HepG2 (cell line): ENCODE measurements at regions not wholly inside any gene's neighbourhood (a gene's known extent, or its start where the extent isn't known, plus 50 kb on each side); places are given as distances from the start of the nearest gene placed in this dataset.

Experiments
- ATRX ChIP-seq: sonication (generic); formaldehyde crosslinking; IDR thresholded peaks from 2 replicates; pipeline ENCODE4 v1.4.0; 2020; ENCODE audit warnings: missing genetic modification reagents, borderline replicate concordance
- BATF2 ChIP-seq: sonication (generic); formaldehyde crosslinking; IDR thresholded peaks from 2 replicates; pipeline ENCODE4 v1.8.0; 2022; ENCODE audit warnings: mild to moderate bottlenecking, missing genetic modification reagents, moderate library complexity
- GFI1 ChIP-seq: sonication (generic); formaldehyde crosslinking; IDR thresholded peaks from 2 replicates; pipeline ENCODE4 v1.5.0; 2020; ENCODE audit warnings: missing genetic modification reagents, mild to moderate bottlenecking, borderline replicate concordance
- GLMP ChIP-seq: sonication (generic); formaldehyde crosslinking; IDR thresholded peaks from 2 replicates; pipeline ENCODE4 v1.9.0; 2021; ENCODE audit warnings: missing genetic modification reagents, mild to moderate bottlenecking, borderline replicate concordance
- ZHX2 ChIP-seq, 2 experiments: sonication (generic) in 1 of 2; formaldehyde crosslinking in 1 of 2; IDR thresholded peaks; 2 replicates each; pipeline versions ENCODE4 v1.6.1 to v1.9.0; 2014 to 2022; ENCODE audit warnings: antibody characterized with exemption in 1 of 2, borderline replicate concordance in 1 of 2, inconsistent platforms in 1 of 2, low read depth in 1 of 2, missing genetic modification reagents in 1 of 2
- ZNF703 ChIP-seq: sonication (generic); formaldehyde crosslinking; IDR thresholded peaks from 2 replicates; pipeline ENCODE4 v1.5.1; 2020; ENCODE audit warnings: missing genetic modification reagents, mild to moderate bottlenecking, moderate library complexity, borderline replicate concordance

GRCh38 chr4:135485371-135485770 is 1283.8 kb upstream of the PABPC4L start (continued):
- TF ChIP-seq GLMP: no peak
- TF ChIP-seq ATRX (CRISPR knock-in tag): no peak
- TF ChIP-seq ZHX2 (IDR thresholded peaks at IDR 0.05; ENCODE audit: low read depth): no peak
- TF ChIP-seq ZHX2 (CRISPR knock-in tag; IDR thresholded peaks at IDR 0.05; ENCODE audit: borderline replicate concordance): no peak
- TF ChIP-seq BATF2 (CRISPR knock-in tag): no peak
- TF ChIP-seq GFI1 (CRISPR knock-in tag): no peak
- TF ChIP-seq ZNF703 (CRISPR knock-in tag): no peak
